ENCODE measurements at regions not wholly inside any gene's neighbourhood (a gene's known extent, or its start where the extent isn't known, plus 50 kb on each side); places are given as distances from the start of the nearest gene placed in this dataset.
A peak's percentile ranks its signal among the peaks of the same experiment; 100 is the strongest.

DNA sequence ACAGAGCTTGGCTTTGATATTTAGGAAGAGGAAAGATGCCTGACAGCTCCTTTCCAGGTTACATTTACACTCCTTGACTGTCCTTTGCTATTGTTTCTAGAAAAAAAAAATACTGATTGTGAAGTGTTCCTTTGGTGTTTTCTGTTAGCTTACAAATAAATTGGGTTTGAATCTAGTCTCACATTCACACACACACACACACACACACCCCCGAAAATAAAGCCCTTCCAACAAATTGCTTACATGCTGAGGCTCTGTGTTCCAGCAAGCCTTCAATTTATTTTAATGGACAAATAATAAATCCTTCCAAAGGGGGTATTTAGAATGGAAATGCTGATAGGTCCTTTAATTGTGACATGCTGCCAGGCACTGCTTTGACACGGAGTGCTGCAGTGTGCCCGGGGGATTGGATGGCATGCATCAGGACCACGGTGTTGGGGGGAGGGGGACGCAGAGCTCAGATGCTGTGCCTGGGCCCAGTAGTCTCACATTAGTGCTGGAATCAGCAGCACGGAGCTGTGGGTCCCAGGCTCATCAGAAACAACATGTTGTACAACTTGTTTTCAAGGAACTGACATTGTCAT is 199.9 kb downstream of the CD83 start:
- Mint-ChIP-seq H3K27me3 (no peaks in the 10 kb centered on the region), H3K4me1 (ENCODE audit: low read depth) (peaks cover 73% of the 10 kb centered on the region), H3K27ac (peak overlapping the region; percentile 95), H3K4me3 (ENCODE audit: low read depth) (no peak overlapping the region), H3K36me3 (ENCODE audit: insufficient read depth) (no peaks in the 10 kb centered on the region), H3K9me3 (ENCODE audit: low read depth) (no peaks in the 10 kb centered on the region)
- TF ChIP-seq, protein P1, sequence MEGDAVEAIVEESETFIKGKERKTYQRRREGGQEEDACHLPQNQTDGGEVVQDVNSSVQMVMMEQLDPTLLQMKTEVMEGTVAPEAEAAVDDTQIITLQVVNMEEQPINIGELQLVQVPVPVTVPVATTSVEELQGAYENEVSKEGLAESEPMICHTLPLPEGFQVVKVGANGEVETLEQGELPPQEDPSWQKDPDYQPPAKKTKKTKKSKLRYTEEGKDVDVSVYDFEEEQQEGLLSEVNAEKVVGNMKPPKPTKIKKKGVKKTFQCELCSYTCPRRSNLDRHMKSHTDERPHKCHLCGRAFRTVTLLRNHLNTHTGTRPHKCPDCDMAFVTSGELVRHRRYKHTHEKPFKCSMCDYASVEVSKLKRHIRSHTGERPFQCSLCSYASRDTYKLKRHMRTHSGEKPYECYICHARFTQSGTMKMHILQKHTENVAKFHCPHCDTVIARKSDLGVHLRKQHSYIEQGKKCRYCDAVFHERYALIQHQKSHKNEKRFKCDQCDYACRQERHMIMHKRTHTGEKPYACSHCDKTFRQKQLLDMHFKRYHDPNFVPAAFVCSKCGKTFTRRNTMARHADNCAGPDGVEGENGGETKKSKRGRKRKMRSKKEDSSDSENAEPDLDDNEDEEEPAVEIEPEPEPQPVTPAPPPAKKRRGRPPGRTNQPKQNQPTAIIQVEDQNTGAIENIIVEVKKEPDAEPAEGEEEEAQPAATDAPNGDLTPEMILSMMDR (IDR thresholded peaks at IDR 0.05; ENCODE audit: unreplicated experiment): peak; percentile 2
- DNase-seq (ENCODE audit: low spot score, unreplicated experiment): no peak

DNA sequence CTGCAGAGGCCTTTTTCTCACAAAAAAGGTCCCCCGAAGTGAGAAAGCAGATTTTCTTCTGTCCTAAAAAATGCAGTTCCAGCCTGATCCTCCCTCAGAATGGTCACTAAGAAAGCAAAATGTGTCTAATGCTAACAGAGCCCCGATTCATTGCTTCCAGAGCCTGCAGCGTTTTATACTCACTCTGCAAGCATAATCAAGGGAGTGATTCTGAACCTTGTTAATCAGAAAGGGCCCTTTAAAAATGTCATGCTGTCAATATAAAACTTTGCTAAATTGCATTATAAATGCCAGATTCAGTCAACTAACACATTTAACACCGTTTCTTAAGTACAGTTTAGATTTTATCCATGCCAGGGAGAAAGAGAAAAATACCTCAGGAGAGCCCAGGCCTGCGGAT is 202.8 kb downstream of the CD83 start:
- TF ChIP-seq, protein P1 (IDR thresholded peaks at IDR 0.05; ENCODE audit: unreplicated experiment): no peak
- no peak overlapping the region for H3K4me3 Mint-ChIP-seq (ENCODE audit: low read depth)
- peaks cover 3% of the 10 kb centered on the region for H3K9me3 Mint-ChIP-seq (ENCODE audit: low read depth)
- peaks cover 73% of the 10 kb centered on the region for H3K4me1 Mint-ChIP-seq (ENCODE audit: low read depth)
- DNase-seq (ENCODE audit: low spot score, unreplicated experiment): no peak
- H3K27me3 Mint-ChIP-seq: no peaks in the 10 kb centered on the region
- peak overlapping the region; percentile 45 for H3K27ac Mint-ChIP-seq
- H3K36me3 Mint-ChIP-seq (ENCODE audit: insufficient read depth): no peaks in the 10 kb centered on the region

DNA sequence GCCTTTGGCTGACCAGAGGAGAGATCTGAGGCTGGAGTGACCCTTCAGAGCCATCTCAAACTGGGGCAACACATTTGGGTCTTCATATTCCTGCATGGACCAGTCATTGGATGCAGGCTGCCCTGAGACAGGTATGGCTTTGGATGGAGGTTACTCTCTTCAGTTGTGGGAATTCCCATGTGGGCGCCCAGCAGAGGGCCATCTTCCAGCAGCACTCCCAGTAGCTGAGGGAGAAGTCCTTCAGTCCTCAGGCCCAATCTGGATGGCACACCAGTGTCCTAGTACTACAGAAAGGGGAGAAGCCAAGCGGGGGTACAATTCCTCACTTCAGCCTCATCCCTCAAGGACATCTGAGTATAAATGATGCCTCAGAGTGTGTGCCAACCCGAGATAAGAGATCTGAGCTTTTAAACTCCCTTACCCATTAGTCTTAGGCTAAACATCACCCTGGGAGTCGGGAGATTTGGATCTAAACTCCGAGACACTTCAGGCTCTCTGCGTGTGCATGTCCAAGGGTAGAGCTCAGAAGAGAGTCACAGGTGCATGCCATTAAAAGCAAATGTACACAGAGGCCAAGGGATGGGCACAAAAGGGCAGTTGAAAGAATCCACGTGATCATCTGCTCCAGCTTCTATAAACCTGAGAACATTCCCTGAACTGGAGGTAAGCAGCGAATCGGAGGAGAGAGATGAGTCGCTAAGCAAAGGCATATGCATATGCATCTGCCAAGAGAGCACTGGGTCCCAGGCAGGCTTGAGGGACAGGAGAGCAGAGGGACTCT is 204.6 kb downstream of the CD83 start:
- peak overlapping the region; percentile 60 for H3K27ac Mint-ChIP-seq
- no peaks in the 10 kb centered on the region for H3K27me3 Mint-ChIP-seq
- TF ChIP-seq, protein P1 (IDR thresholded peaks at IDR 0.05; ENCODE audit: unreplicated experiment): no peak
- H3K4me3 Mint-ChIP-seq (ENCODE audit: low read depth): no peak overlapping the region
- H3K4me1 Mint-ChIP-seq (ENCODE audit: low read depth): peaks cover 54% of the 10 kb centered on the region
- H3K36me3 Mint-ChIP-seq (ENCODE audit: insufficient read depth): no peaks in the 10 kb centered on the region
- peaks cover 3% of the 10 kb centered on the region for H3K9me3 Mint-ChIP-seq (ENCODE audit: low read depth)
- DNase-seq (ENCODE audit: low spot score, unreplicated experiment): no peak

DNA sequence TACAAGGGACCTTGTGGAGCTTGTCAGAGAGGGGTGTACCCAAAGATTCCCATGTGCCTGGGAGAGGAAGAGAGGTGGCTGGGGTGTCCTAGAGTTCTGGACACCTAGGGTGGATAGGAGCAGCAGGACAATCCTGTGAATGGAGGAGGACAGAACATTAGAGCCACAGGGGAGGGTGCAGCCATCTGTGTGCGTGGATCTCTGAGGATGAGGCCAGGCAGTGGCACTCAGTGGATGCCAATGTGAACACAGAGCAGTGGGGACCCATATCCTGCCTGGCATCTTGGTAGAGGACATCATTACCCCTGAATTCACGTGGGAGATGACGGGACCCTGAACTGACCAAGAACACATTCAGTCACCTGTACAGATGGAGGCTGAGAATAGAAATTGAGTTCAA is 205.3 kb downstream of the CD83 start:
- TF ChIP-seq, protein P1 (IDR thresholded peaks at IDR 0.05; ENCODE audit: unreplicated experiment): no peak
- H3K36me3 Mint-ChIP-seq (ENCODE audit: insufficient read depth): no peaks in the 10 kb centered on the region
- H3K9me3 Mint-ChIP-seq (ENCODE audit: low read depth): peaks cover 3% of the 10 kb centered on the region
- no peak overlapping the region for H3K4me3 Mint-ChIP-seq (ENCODE audit: low read depth)
- no peak overlapping the region for H3K27ac Mint-ChIP-seq
- H3K4me1 Mint-ChIP-seq (ENCODE audit: low read depth): peaks cover 47% of the 10 kb centered on the region
- DNase-seq (ENCODE audit: low spot score, unreplicated experiment): no peak
- no peaks in the 10 kb centered on the region for H3K27me3 Mint-ChIP-seq

DNA sequence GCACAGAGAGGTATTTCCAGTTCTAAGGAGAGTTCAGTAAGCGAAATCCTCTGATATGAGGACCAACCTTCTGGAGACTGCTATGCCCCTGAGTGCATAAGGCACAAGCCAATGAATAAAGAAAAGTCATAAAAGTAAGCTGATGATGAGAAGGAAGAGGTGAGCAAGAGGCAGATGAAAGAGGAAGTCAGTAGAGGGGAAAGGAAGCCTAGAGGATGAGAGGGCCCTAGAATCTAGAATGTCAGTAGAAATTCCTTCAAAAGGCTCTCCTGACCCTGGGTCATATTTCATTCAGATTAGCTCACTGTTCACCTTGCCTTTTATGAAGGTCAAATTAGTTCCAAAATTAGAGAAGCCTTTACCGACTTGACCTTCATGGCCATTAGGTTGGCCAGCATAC is 209.2 kb downstream of the CD83 start:
- DNase-seq (ENCODE audit: low spot score, unreplicated experiment): no peak
- no peak overlapping the region for H3K4me3 Mint-ChIP-seq (ENCODE audit: low read depth)
- TF ChIP-seq, protein P1 (IDR thresholded peaks at IDR 0.05; ENCODE audit: unreplicated experiment): no peak
- H3K27ac Mint-ChIP-seq: no peak overlapping the region
- no peaks in the 10 kb centered on the region for H3K27me3 Mint-ChIP-seq
- H3K9me3 Mint-ChIP-seq (ENCODE audit: low read depth): peaks cover 6% of the 10 kb centered on the region
- H3K36me3 Mint-ChIP-seq (ENCODE audit: insufficient read depth): peaks cover 6% of the 10 kb centered on the region
- H3K4me1 Mint-ChIP-seq (ENCODE audit: low read depth): peaks cover 16% of the 10 kb centered on the region

Measured in progenitor cell of endocrine pancreas (in vitro differentiated cells).